HG03521 (cell line): ENCODE measurements at regions not wholly inside any gene's neighbourhood (a gene's known extent, or its start where the extent isn't known, plus 50 kb on each side); places are given as distances from the start of the nearest gene placed in this dataset.

Source experiments
- ATAC-seq: cut with Tn5 transposase; IDR thresholded peaks from one replicate; pipeline ENCODE4 v1.9.1; 2021; ENCODE audit warnings: mild to moderate bottlenecking, moderate library complexity; ENCODE audit not compliant: unreplicated experiment

DNA sequence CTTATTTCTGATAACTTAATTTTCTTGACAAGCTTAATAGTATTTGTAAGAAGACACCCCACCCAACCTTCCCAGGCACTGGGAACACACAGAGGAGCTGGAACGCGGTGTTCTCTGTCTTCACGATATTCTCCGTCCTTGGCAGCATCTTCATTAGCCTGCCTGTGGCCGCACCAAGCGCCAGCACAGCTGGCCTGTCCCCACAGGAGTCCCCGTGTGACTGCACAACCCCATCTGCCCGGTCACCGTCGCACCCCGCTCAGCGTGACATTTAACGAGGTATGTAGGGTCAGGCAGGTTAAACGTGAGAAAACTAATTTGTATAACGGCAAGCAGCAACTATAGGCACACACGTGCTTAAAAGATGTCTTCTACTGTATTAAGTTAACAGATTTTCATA lies 293.3 kb downstream of the BRD1 start:
- ATAC-seq = no peak

DNA sequence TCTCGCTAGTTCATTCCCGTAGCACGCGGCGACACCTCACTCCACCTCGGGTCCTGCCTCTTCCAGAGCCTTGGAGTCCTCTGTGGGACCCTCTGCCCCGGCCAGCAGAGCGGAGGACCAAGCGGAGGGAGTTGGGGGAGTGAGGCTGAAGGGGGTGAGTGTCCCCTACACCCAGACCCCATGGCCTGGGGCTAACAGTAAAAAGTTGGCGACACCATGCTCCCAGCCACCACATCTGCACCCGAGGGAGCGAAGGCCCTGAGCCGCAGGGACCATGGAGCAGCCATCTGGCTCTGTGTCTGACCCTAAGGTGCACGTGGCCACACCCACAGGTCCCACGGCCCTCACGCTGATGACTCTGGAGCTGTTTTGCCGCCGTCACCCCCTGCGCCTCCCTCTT lies 293.8 kb downstream of the BRD1 start:
- ATAC-seq = no peak

DNA sequence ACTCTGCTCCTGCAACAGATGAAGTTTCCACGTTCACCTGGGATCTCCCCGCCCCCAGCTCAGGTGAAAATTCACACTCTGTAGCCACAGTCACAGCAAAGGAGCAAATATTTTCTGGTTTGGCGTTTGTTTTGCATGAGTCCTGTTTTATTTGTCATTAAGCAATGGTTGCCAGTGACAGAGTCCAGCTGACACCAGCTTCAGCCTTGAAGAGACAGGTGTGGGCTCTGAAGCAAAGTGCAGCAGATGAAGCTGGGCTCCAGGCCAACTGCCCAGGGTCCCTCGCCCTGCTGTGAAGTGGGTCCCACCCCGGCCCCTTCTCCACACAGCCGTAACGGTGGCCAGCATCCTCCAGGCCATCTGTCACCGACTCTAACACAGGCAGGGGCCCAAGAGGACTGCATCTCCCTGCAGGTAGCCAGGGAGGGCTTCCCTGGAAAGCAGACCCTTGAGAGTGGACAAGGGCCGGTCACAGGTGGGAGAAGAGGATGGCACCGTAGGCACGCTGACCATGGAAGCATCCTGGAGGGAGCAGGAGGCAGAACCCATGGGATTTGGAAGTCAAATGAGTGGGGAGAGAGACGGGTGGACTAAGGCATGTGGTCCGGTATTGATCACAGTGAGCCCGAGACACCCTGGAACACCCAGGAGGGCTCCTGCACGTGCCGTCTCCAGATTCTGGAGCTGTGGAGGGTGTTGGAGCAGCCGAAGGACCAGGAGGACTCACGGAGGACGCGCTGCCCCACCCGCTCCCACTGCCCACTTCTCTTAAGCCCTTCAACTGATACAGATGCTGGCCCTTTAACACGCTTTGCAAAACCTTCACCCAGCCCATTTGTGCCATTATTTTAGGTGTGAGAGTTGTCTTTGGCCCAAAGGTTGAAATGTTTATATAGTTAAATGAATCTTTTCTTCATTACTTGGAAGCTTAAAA lies 294.5 kb downstream of the BRD1 start:
- no peak for ATAC-seq

DNA sequence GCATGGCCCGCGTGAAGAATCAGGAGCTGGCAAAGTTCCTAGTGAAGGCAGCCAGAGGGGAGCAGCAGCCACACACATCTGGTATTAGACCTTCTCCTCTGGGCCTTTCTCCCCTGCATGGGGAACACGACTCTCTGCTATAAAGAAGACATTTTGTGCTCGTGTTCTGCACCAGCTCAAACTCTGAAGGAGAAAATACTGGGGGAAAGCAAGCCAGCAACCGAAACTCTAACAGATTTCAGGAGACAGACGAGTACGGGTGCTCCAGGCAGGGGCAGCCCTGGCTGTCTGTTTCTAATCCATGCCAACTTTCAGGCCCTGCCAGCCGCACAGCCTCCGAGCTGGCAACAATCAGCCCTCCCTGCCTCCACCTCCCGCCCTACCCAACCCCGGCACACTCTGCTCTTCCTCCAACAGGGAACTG lies 296.3 kb downstream of the BRD1 start:
- no peak for ATAC-seq

DNA sequence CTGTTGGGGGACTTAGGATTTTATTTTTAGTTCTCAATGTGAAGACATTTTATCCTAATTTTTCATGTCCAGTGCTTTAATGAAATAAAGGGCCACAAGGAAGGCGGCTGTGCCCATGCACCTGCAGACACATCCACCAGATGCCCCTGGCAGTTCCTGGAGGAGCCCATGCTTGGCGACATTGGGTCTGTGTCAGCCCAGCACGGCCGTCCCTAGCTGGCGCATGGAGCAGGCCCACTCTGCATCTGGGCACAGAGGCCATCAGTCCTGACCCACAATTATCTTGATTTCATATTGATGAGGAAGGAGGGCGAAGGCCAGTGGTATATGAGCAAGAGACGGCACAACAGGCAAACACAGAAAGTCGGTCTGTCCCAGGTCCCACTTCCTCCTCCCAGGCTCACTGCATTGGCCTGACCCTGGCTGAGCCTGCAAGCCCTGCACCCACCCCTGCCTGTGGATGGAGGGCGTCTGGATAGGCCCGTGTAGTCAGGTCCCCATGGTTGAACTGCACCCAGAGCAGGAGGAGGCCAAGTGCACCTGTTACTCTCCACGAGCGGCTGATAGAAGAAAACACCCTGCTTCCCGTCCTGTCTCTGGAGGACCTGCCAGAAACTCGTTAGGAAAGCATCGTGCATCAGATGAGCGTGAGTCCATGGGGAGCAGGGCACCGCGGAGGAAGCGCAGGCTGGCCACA lies 296.9 kb downstream of the BRD1 start:
- no peak for ATAC-seq

DNA sequence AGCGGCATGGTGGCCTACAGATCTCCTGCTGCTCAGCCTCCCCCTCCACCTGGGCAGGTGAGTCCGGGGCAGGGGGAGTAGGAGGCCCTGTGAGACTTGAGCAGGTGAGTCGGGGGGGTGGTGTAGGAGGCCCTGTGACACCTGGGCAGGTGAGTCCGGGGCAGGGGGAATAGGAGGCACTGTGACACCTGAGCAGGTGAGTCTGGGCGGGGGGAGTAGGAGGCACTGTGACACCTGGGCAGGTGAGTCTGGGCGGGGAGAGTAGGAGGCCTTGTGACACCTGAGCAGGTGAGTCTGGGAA lies 299.3 kb downstream of the BRD1 start:
- no peak for ATAC-seq

DNA sequence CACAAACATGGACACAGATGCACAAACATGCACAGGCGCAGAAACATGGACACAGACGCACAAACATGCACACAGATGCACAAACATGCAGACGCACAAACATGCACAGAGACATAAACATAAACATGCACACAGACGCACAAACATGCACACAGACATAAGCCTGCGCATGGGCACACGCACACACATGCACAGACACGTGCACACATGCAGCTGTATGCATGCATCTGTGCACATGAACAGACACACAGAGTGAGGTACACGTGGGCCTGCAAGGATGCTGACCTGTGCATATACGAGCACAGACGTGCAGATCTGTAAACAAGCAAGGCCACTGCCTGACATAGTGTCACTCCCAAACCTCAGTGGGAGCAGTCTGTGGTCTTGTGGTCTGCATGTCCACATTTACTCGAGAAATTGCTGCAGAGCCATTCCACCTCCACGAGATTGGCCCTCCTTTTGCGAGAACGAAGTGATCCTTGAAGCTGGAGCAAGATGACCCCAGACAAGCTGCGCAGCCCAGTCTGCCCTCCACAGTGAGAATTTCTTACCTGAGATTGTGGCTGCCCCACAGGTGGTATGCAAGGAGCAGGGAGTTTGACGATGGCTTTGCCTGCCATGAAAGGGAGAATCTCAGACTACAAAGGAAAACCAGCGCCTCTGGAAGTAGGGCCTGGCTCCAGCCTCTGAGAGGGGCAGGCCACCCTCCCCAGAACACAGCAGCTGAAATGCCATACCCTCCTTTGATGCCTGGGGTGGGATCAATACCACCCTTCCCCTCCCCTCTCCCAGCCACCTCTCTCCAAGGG lies 299.9 kb downstream of the BRD1 start:
- ATAC-seq = no peak

DNA sequence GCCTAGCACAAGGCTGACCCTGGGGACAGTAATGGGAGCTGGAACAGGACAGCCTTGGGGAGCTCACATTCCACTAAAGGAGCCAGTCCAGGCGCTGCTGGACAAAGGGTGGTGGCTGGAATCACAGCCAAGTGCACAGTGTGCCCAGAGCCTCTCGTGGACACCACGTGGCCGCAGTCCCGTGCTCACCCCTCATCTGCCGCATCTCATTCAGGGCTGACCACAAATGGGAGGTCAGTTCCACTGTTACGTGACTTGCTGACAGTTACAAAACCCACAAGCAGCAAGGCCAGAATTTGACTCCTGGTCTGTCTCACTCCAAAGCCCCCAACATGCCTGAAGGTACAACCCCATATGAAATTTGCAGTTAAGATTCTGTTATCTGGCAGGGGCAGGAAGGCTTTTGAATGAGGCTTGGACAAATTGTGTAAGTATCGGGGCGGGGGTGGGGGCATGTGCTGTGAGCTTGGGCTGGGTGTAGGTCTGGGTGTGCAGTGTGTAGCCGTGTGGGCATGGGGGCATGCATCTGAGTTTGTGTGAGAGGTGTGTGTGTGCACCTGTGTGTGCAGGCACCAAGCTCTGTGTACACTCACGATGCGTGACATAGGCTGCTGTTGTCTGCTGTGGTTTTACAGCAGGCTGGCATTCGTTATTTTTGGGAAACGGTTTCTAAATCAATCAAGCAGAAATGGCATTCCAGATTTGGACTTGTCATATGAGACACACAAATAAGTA lies 301.7 kb downstream of the BRD1 start:
- ATAC-seq = no peak

DNA sequence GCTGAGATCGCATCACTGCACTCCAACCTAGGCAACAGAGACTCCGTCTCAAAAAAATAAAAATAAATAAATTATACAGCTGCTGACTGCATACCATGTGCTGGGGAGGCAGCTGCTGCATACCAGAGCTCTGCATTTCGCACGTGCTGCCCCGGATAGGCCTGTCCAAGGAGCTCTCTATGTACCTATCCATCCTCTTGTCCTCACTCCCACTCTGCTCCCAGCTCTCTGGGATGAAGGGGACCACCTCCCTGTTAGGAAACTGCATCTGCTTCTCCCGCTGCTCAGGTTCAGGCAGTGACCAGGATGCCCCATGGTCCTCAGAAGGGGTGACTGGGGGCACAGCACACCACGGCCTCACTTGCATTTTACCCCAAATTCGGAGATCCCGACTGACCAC lies 302.3 kb downstream of the BRD1 start:
- ATAC-seq = no peak

DNA sequence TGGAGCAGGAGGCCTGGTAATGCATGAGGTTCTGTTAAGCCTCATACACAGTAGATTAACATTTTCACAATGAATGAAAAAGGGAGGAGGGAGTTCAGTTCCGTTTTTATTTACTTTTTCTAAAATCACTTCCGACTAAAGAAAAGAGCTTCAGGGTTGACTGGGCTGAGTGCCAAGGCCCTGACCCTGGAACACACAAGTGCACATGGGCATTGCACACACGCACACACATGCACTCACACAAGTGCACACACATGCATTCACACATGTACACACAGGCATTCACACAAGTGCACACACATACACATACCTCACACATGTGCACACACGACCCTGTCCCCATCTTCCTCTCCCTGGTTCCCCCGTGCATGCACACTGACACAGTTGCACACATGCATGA lies 303.3 kb downstream of the BRD1 start:
- no peak for ATAC-seq

DNA sequence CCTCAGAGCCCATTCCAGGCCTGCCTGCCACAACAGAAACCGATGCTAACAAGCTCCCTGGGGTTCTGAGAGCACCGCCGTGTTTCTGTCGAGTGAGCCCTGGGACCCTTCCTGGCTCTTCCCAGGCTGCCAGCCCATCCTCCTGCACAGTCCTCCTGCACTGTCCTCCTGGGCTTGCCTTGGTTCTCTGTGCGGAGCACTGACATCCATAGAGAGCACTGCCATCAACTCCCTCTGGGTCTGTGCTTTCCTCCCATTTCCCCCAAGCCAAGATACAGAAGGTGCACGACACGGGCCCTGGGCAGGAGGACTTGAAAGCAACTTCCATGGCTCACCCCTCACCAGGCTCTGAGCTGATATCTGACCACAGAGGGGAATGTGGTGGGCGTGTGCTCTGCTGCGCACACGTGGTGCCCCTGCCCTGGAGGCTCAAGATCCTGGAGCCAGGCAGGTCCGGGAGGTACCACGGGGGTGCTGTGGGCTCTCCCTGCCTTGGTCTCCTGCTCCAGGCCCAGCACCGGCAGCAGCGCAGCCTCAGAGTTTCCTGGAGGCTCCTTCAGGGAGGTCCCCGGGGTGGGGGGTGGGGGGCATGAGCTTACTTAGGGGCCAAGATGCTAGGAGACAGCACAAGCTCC lies 304.2 kb downstream of the BRD1 start:
- no peak for ATAC-seq

DNA sequence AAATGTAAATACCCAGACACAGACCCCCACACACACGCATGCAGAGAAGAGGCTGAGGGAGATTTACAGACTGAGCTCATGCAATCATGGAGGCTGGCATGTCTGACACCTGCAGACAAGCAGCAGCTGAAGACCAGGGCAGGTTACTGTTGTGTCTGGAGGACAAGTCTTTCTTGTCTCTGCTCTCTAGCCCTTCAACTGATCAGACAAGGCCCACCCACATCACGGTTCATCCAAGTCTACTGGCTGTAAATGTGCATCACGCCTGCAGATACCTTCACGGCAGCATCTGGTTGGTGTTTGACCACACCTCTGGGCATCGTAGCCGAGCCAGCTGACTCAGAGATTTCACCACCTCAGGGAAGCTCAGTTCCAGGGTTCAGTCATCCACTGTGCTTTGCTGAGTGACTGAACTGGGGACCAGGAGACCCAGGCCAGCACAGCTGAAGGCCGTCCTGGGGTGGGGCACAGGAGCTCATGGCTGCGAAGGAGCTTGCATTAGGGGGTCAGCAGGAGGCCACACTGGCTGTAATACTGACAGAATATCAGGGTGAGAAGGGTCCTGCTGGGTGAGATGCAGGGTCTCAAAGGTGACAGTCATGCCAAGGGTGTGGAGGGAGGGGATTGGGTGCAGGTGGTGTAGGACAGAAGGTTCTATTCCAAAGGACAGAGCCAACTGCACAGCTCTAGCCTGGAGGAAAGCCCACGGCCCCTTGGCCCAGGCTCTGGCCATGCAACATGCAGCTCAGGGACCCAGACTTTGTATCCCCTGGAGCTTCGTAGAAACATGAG lies 304.9 kb downstream of the BRD1 start:
- no peak for ATAC-seq

DNA sequence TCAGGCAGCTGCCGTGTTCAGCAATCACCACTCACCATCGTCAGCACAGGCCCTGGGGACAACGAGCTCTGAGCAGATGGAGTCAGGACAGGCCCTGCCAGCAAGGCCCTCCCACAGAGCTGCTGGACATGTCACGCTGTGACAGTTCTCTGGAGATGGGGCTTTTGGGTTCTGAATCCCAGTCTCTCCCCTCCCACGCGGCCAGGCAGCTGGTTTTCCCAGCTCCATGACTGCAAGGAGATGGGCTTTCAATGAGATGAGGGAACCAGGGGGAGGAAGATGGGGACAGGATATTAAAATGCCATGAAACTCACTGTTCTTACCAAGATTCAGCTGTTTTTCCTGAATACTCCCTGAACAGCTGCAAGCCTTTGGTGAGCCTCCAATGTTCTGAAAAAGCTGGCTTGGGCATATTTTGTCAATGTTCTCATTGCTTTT lies 305.9 kb downstream of the BRD1 start:
- ATAC-seq = no peak

DNA sequence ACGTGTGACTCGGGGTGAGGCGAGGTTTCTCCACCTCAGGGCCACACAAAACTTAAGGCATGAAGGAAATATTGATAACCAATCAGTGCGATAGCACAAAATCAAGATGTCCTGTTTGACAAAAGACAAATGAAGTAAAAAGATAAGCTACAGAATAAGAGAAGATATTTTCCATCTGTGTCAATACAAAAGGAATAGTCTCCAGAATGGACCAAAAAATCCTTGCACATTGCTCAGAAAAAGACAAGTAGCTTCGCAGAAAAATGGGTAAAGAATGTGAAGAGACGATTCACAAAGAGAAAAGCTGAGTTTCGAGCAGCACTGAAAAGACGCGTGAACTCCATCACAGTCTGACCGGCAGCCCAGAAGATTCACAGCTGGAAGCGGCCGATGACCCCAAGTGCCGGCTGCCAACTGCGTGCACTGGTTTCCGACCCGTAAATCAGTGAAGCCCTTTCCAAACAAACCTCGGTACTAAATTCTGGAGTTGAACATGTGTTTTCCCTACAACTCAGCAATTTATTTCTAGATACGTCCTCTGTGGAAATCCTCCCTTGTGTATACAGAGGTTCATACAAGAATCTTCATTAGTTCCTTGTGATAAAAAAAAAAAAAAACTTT lies 308.4 kb downstream of the BRD1 start:
- no peak for ATAC-seq

DNA sequence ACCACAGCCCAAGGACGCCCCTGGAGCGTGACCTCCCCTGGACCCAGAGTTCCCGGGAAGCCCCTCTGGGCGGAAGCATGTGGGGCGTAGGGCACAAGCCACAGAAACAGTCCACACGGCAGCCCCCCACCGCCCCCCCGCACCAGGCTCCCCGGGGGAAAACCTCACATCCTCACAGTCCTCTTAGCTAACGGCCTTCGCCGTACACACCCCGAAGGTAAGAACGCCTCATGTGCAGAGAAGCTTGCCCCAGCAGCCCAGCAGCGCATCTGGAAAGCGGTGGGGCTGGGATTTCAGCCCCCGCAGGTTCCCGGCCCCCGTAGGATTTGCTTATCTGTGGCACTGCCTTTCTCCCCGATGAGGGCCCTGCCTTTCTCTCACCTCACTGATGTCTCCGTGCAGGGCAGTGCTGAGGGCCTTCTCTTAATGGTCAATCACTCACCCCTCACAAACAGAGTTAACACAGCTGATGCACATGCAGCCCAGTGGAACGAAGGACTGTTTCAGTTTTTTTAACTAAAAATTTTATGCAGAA lies 309.2 kb downstream of the BRD1 start:
- no peak for ATAC-seq

DNA sequence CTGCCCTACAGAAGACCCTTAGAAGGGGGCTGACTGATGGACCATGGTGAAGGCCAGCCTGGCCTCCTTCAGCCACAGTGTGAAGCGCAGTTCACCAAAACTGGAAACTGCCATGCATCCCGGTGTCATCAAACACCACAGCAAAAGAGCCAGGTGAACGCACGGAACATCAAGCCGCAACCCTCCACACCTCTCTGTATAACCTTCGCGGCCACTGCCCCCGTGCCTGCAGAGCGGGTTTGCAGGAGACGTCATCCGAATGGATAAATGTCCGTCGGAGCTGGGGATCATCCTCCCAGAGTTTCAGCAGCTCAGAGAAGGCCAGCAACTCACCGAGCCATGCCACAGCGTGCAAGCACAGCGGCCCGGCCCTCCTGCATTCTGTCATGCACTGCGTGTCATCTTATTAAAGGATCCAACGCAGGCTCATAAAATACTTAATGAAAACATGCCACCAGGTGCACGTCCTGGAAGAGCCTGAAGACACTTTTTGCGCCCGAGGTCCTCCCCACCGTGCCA lies 309.9 kb downstream of the BRD1 start:
- no peak for ATAC-seq

DNA sequence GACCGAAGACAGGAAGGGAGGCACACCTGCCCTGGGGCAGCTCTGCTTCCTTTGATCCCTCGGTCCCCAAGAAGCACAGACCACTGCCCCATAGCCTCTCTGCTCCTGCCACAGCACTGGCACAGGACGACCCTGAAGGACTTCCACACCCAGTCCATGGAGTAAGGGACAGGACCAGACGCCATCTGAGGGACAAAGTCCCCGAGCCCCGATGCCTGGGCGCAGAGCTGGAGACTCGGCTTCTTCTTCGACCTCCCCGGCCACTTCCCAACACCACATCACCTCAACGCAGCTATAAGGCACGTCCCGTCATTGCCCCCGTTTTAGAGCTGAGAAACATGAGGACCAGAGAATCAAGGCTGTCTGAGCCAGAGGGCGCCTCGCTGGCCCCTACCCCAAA lies 310.5 kb downstream of the BRD1 start:
- no peak for ATAC-seq

DNA sequence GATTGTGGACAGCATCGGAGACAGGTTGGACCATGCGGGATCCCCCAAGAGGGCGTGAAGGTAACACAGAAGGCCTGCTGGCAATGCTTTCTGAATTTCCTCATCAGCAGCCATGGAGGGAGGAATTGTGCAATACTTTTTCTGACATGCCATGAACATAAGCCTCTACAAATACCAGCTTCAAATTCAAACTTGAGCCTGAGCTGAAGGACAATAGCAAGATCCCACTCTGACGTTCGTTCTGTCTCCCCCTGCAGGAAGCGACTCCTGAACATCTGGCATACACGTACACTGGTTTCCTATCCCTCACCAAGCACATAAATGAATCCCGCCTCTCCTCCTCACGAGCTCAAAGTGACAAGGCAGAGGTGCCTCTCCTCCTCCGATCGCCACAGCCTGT lies 312.2 kb downstream of the BRD1 start:
- no peak for ATAC-seq

DNA sequence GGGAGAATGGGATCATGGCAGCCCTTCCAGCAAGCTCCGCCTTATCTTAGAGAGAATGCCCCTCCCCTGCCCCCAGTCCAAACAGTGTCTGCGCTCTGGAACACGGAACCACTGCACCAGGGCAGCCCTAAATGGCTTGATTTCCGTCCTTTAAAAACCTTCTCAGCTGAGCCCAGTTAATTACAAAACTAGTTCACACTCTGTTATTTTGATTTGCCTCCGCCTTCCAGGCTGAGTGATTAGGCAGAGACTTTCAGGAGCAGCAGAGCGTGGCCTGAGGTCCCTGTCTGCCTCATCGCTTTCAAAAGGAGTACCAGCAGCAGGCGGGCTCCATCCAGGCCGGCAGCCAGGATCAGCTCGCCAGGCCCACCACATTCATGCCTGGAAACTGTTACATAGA lies 313.0 kb downstream of the BRD1 start:
- ATAC-seq = no peak
